Right cardiac atrium (tissue), 5 donors: ENCODE measurements at regions not wholly inside any gene's neighbourhood (a gene's known extent, or its start where the extent isn't known, plus 50 kb on each side); places are given as distances from the start of the nearest gene placed in this dataset.
A peak's percentile ranks its signal among the peaks of the same experiment; 100 is the strongest.

ENCODE experiments used
- ATAC-seq, 2 donors: fragments of 200-7000 bp; cut with Tn5 transposase; one replicate each; pipeline versions ENCODE4 v1.8.0 to v1.9.1; 2020; ENCODE audit warnings: moderate library complexity in 2 of 2, mild to moderate bottlenecking in 1 of 2
- DNase-seq, 3 donors: peaks; one replicate each; pipeline ENCODE4 v3.0.0-alpha.2; 2020
- H3K27ac ChIP-seq: one replicate; pipeline ENCODE4 v1.5.1; 2013; ENCODE audit warnings: mild to moderate bottlenecking, low read length, control low read depth, moderate library complexity
- H3K27me3 ChIP-seq: one replicate; pipeline ENCODE4 v1.6.1; 2013; ENCODE audit not compliant: control insufficient read depth, insufficient read depth
- H3K4me1 ChIP-seq: one replicate; pipeline ENCODE4 v1.6.1; 2013; ENCODE audit warnings: low read length; ENCODE audit not compliant: control insufficient read depth, insufficient read depth
- H3K4me3 ChIP-seq: one replicate; pipeline ENCODE4 v1.5.1; 2013; ENCODE audit warnings: low read length, control low read depth
- H3K9me3 ChIP-seq: one replicate; pipeline ENCODE4 v1.6.1; 2013; ENCODE audit warnings: low read length; ENCODE audit not compliant: control insufficient read depth
- WGBS: extraction: QIAGEN DNeasy Blood & Tissue Kit; methylation state at CpG from one replicate; pipeline ENCODE4 v1.1.7; 2013; 5-methylcytosine and 5-hydroxymethylcytosine counted together
- intact Hi-C, 4 donors: fragments of 100-400 bp; cut with DNase I; formaldehyde crosslinking; loops; one replicate each; pipeline versions ENCODE4 v1.11.0 to v1.14.0; 2022 to 2023
- donor health status: healthy with polysubstance abuse.
- donor health status: DM: no; HTN: yes; CAD: no.
- donor health status: DM: no; HTN: no; CAD: no.
- donor health status: DM: no; HTN: yes; CAD: no; lungs with severe emphysema.
- donor health status: DM: yes; HTN: yes; CAD: no.

DNA sequence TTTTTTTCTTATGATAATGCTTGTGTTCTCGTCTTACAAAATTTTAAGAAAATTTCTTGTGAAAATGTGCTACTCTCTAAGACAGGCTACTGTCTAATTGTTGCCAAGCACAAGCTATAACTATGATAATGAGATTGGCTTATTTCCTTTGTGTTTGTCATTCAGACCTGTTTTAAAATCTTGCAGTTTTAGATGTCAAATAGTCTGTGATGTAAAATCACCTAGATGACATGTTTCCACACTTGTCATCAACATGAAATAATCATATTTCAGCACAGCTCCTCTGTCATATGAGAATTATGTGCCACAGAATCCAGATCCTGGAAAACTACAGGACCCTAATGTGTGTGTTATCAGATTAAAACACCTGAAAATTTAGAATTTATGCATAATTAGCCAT lies 539.7 kb downstream of the USP25 start:
- no peak for ATAC-seq
- intact Hi-C loops, result no loop called here
- H3K4me1 ChIP-seq, result no peaks in the 10 kb centered on the region
- no peak overlapping the region for H3K27ac ChIP-seq
- no peak overlapping the region for H3K4me3 ChIP-seq
- 92% methylated on average over 1 of the region's 1 CpG for WGBS
- no peak for DNase-seq
- no peaks in the 10 kb centered on the region for H3K9me3 ChIP-seq
- no peaks in the 10 kb centered on the region for H3K27me3 ChIP-seq

DNA sequence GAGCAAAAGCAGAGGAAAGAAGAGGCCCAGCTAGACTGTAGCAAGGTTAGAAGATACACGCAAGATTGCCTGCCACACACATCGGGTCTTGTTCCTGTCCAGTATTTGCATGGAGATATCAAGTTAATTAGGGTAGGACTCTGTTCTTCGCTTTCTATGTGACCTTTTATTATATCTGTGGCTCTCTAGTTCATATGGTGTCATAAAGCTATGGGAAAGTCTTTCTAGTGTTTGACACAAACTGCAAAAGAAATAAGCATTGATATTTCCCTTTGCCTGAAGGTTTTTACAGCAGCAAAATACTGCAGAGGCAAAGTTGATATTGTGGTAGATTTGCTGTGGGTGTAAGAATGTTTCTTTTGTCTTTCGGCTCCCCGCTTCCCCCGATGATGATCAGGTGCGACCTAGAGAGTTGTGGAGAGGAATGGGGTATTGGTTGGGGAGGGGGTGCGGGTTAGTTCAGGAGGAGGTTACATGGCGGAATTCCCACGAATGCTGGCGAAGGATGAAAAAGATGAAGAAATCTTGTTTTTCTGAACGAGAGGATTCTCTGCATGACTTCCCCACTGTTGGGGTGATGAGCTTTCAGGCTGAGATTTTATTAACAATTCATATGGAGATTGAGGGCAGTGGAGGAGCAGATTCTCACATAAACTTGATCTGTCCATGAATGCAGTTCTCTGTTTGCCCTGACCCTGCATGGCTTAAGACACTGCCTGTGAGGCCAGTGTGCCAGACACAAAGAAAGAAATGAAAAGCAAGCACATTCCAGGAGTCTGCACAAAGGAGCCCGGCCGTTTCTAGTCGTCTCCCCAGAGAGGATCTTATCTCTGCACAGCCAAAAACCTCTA lies 550.2 kb downstream of the USP25 start:
- peaks cover 3% of the 10 kb centered on the region for H3K4me1 ChIP-seq
- peak; percentile 29 to 70 (median 57) for DNase-seq
- no peaks in the 10 kb centered on the region for H3K9me3 ChIP-seq
- 36% methylated on average over 15 of the region's 15 CpGs for WGBS
- H3K4me3 ChIP-seq, result peak overlapping the region; percentile 56
- intact Hi-C loops, result loop anchor here in 1 of 4 donors (10.0 kb wide), 1 partner anchor 85 kb away; no protein-coding TSS in a partner anchor
- H3K27me3 ChIP-seq, result no peaks in the 10 kb centered on the region
- peak; percentile 94 to 96 for ATAC-seq
- peak overlapping the region; percentile 78 for H3K27ac ChIP-seq

DNA sequence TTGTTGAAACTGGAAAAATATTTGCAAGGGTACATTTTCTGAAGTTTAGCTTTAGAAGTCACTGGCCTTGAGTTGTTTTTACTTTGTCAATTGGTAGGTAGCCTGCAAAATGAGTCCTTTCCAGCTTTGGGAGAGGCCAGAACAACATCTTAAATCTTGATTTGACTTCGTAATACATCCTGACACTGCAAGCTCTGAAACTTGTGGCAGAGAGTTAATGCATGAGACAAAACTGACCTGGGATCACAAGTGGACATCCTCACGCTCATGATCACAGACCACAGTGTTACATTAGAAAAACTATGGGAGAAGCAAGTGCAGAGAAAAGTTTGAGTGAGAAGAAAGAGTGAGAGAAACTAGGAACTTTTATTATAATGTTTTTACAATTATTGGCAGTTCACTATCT lies 550.9 kb downstream of the USP25 start:
- DNase-seq (no peak), ATAC-seq (peak in 1 of 2 donors; percentile 42)
- H3K9me3 ChIP-seq, result no peaks in the 10 kb centered on the region
- 35% methylated on average over 2 of the region's 2 CpGs for WGBS
- H3K4me1 ChIP-seq, result peaks cover 3% of the 10 kb centered on the region
- intact Hi-C loops, result loop anchor here in 1 of 4 donors (10.0 kb wide), 1 partner anchor 86 kb away; no protein-coding TSS in a partner anchor
- H3K27ac ChIP-seq, result peak overlapping the region; percentile 86
- no peaks in the 10 kb centered on the region for H3K27me3 ChIP-seq
- H3K4me3 ChIP-seq, result peak overlapping the region; percentile 56

- Histone ChIP-seq H3K9me3 (no peaks in the 10 kb centered on the region), H3K27ac (no peak overlapping the region), H3K4me3 (no peak overlapping the region), H3K4me1 (peaks cover 3% of the 10 kb centered on the region), H3K27me3 (no peaks in the 10 kb centered on the region)
- DNase-seq, result no peak
- 97% methylated on average over 2 of the region's 2 CpGs for WGBS
- intact Hi-C loops, result loop anchor here in 1 of 4 donors (10.0 kb wide), 1 partner anchor 89 kb away; no protein-coding TSS in a partner anchor
- ATAC-seq, result no peak
Observed at GRCh38 chr21:16283516-16283915, 553.7 kb downstream of the USP25 start.

DNA sequence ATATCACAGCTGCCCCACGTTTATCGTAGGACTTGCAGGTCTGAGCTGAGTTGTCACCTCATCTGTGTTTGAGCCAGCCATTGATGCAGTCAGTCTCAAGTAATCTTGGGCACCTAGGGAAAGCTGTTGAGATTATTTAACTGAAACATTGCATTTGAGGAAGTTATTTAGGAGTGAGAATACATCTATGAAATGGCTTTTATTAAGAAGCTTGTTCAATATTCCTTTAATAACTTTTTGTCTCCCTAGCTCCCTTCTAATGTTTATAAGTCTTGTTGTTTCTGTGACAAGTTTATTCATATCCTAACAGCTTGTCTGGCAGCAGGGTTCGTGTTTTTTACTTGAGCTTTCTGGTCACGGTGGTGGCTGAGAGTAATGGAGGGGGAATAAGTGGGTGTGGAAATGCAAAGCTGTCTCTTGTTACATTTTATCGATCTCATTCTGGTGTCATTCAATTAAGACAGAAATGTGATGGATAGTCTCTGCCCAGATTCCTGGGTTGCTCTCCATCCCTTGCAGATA lies 555.9 kb downstream of the USP25 start:
- no peak overlapping the region for H3K27ac ChIP-seq
- ATAC-seq (no peak), DNase-seq (no peak)
- intact Hi-C loops, result loop anchor here in 1 of 4 donors (10.0 kb wide), 1 partner anchor 91 kb away; no protein-coding TSS in a partner anchor
- H3K9me3 ChIP-seq, result no peaks in the 10 kb centered on the region
- no peak overlapping the region for H3K4me3 ChIP-seq
- H3K27me3 ChIP-seq, result no peaks in the 10 kb centered on the region
- 35% methylated on average over 5 of the region's 5 CpGs for WGBS
- peaks cover 3% of the 10 kb centered on the region for H3K4me1 ChIP-seq

GRCh38 chr21:16287046-16287445 lies 557.3 kb downstream of the USP25 start:
- peaks cover 3% of the 10 kb centered on the region for H3K4me1 ChIP-seq
- no peak overlapping the region for H3K4me3 ChIP-seq
- 49% methylated on average over 2 of the region's 2 CpGs for WGBS
- ATAC-seq, result no peak
- no peak overlapping the region for H3K27ac ChIP-seq
- no peaks in the 10 kb centered on the region for H3K9me3 ChIP-seq
- intact Hi-C loops, result loop anchor here in 1 of 4 donors (10.0 kb wide), 1 partner anchor 92 kb away; no protein-coding TSS in a partner anchor
- no peak for DNase-seq
- no peaks in the 10 kb centered on the region for H3K27me3 ChIP-seq

GRCh38 chr21:16291296-16291695 lies 561.5 kb downstream of the USP25 start:
- Histone ChIP-seq H3K9me3 (no peaks in the 10 kb centered on the region), H3K4me1 (no peaks in the 10 kb centered on the region), H3K27ac (no peak overlapping the region), H3K4me3 (no peak overlapping the region), H3K27me3 (no peaks in the 10 kb centered on the region)
- DNase-seq (no peak), ATAC-seq (no peak)
- intact Hi-C loops, result no loop called here
- 87% methylated on average over 7 of the region's 7 CpGs for WGBS

- intact Hi-C loops, result no loop called here
- peak; percentile 38 to 59 for ATAC-seq
- Histone ChIP-seq H3K4me1 (no peaks in the 10 kb centered on the region), H3K27me3 (no peaks in the 10 kb centered on the region), H3K4me3 (no peak overlapping the region), H3K27ac (no peak overlapping the region), H3K9me3 (no peaks in the 10 kb centered on the region)
- DNase-seq, result no peak
- WGBS, result 54% methylated on average over 5 of the region's 5 CpGs
Observed at GRCh38 chr21:16294128-16294527, 564.3 kb downstream of the USP25 start.

- ATAC-seq (peak; percentile 93 to 94), DNase-seq (peak; percentile 62 to 74 (median 63))
- Histone ChIP-seq H3K27me3 (no peaks in the 10 kb centered on the region), H3K4me3 (no peak overlapping the region), H3K27ac (peak overlapping the region; percentile 97), H3K4me1 (peaks cover 6% of the 10 kb centered on the region), H3K9me3 (no peaks in the 10 kb centered on the region)
- 24% methylated on average over 4 of the region's 4 CpGs for WGBS
- intact Hi-C loops, result loop anchor here in 1 of 4 donors (10.0 kb wide), 1 partner anchor 108 kb away; no protein-coding TSS in a partner anchor
Observed at GRCh38 chr21:16302851-16303282, 573.1 kb downstream of the USP25 start.

DNA sequence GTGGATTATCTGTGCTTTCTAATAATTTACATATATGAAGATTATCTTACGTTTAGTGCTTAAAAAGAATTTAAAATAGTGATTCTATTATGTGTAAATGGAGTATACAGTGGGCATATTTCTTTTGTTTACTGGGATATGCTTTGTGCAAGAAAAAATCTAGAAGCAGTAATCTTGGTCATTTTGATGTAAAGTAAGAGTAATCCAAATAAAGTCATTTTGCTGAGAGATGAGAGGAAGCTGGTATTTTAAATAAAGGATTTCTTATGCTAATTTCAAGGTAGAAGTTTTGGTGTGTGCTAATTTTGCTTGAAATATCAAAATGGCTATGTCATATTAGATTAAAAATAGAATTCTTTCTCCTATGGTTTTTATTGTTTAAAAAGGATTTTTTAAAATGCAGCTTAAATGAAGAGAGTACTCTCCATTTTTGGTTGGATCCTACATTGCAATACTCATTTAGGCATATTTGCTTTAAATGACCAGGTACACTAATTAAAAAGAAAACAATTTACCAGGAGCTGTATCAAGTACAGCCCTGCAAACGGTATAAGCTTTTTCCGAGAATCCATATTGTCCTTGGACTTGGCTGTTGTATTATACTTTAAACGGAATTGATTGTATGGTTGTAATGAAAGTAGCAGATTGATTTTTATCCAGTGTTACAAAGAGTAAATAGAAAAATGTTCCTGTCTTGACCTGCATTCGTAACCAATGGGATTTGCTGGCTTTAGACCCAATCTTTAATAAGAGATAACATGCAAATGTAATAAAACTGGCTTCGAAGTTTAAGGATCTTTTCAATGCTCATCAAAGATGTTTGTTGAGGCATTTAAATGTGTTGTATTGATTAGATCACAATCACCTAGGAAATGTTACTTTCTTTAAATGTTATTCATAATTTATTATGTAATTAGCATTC lies 574.7 kb downstream of the USP25 start:
- peaks cover 6% of the 10 kb centered on the region for H3K4me1 ChIP-seq
- DNase-seq (no peak), ATAC-seq (no peak)
- no peak overlapping the region for H3K27ac ChIP-seq
- 65% methylated on average over 6 of the region's 6 CpGs for WGBS
- H3K9me3 ChIP-seq, result no peaks in the 10 kb centered on the region
- H3K27me3 ChIP-seq, result no peaks in the 10 kb centered on the region
- intact Hi-C loops, result loop anchor here in 1 of 4 donors (10.0 kb wide), 1 partner anchor 110 kb away; no protein-coding TSS in a partner anchor
- H3K4me3 ChIP-seq, result peak overlapping the region; percentile 25
